GM18519 (cell line): ENCODE measurements at regions not wholly inside any gene's neighbourhood (a gene's known extent, or its start where the extent isn't known, plus 50 kb on each side); places are given as distances from the start of the nearest gene placed in this dataset.

Experiments
- ATAC-seq: cut with Tn5 transposase; IDR thresholded peaks from one replicate; pipeline ENCODE4 v1.9.1; 2021; ENCODE audit warnings: mild to moderate bottlenecking, moderate library complexity; ENCODE audit not compliant: unreplicated experiment, low FRiP score

GRCh38 chr18:77969972-77970371, 720.3 kb downstream of the GALR1 start:
- ATAC-seq: no peak

GRCh38 chr18:77970814-77971213, 721.2 kb downstream of the GALR1 start:
- ATAC-seq: no peak

GRCh38 chr18:77973745-77974144, 724.1 kb downstream of the GALR1 start:
- no peak for ATAC-seq

GRCh38 chr18:77974329-77974728, 724.7 kb downstream of the GALR1 start:
- no peak for ATAC-seq

- no peak for ATAC-seq
These were observed 727.7 kb downstream of the GALR1 start for GRCh38 chr18:77977331-77977730.

- no peak for ATAC-seq
These were observed 730.6 kb downstream of the GALR1 start for GRCh38 chr18:77980275-77980674.

GRCh38 chr18:77981874-77982273, 732.2 kb downstream of the GALR1 start:
- no peak for ATAC-seq

- ATAC-seq: no peak
These were observed 733.6 kb downstream of the GALR1 start for GRCh38 chr18:77983270-77983669.

- ATAC-seq: no peak
These were observed 734.5 kb downstream of the GALR1 start for GRCh38 chr18:77984178-77984577.

- ATAC-seq: no peak
These were observed 735.2 kb downstream of the GALR1 start for GRCh38 chr18:77984833-77985232.

GRCh38 chr18:77985526-77986281, 736.1 kb downstream of the GALR1 start:
- no peak for ATAC-seq

- no peak for ATAC-seq
These were observed 740.5 kb downstream of the GALR1 start for GRCh38 chr18:77990131-77990530.

GRCh38 chr18:77990901-77991300, 741.3 kb downstream of the GALR1 start:
- ATAC-seq: no peak

- ATAC-seq: no peak
These were observed 742.4 kb downstream of the GALR1 start for GRCh38 chr18:77992057-77992456.

- ATAC-seq: no peak
These were observed 743.7 kb downstream of the GALR1 start for GRCh38 chr18:77993188-77993981.

- no peak for ATAC-seq
These were observed 745.9 kb downstream of the GALR1 start for GRCh38 chr18:77995593-77995992.

GRCh38 chr18:77996737-77997136, 747.1 kb downstream of the GALR1 start:
- no peak for ATAC-seq

- ATAC-seq: no peak
These were observed 752.2 kb downstream of the GALR1 start for GRCh38 chr18:78001811-78002210.

- no peak for ATAC-seq
These were observed 756.5 kb downstream of the GALR1 start for GRCh38 chr18:78006006-78006773.

- no peak for ATAC-seq
These were observed 757.2 kb downstream of the GALR1 start for GRCh38 chr18:78006774-78007260.

GRCh38 chr18:78010363-78010762, 760.7 kb downstream of the GALR1 start:
- ATAC-seq: no peak
